T-helper 2 cell (primary cell): ENCODE measurements at regions not wholly inside any gene's neighbourhood (a gene's known extent, or its start where the extent isn't known, plus 50 kb on each side); places are given as distances from the start of the nearest gene placed in this dataset.
"Not testable (repeated sequence)": the region's sequence is repeated elsewhere in the genome, so short reads cannot be mapped to it uniquely, and the experiment has no call there.

Experiments used
- DNase-seq, 5 experiments: peaks; one replicate each; pipeline versions ENCODE4 v3.0.0 to v3.0.0-alpha.2; 2012 to 2022

- DNase-seq: peak in 1 of 5 experiments; percentile 32
These were observed 208.8 kb downstream of the RNF144B start for GRCh38 chr6:18595774-18596530.

- DNase-seq: no peak
These were observed 209.3 kb downstream of the RNF144B start for GRCh38 chr6:18596531-18596835.

GRCh38 chr6:18598551-18599264, 211.6 kb downstream of the RNF144B start:
- DNase-seq: no peak

GRCh38 chr6:18600255-18600654, 213.1 kb downstream of the RNF144B start:
- no peak for DNase-seq

GRCh38 chr6:18601516-18602020, 214.4 kb downstream of the RNF144B start:
- no peak for DNase-seq

- DNase-seq: no peak
These were observed 215.8 kb downstream of the RNF144B start for GRCh38 chr6:18602931-18603330.

- no peak for DNase-seq
These were observed 216.2 kb downstream of the RNF144B start for GRCh38 chr6:18603361-18603760.

- no peak for DNase-seq
These were observed 218.7 kb downstream of the RNF144B start for GRCh38 chr6:18605841-18606240.

GRCh38 chr6:18609715-18610114, 222.6 kb downstream of the RNF144B start:
- DNase-seq: no peak

GRCh38 chr6:18613319-18613925, 226.3 kb downstream of the RNF144B start:
- no peak for DNase-seq

GRCh38 chr6:18629571-18629970, 242.4 kb downstream of the RNF144B start:
- DNase-seq: no peak

GRCh38 chr6:18632670-18633410, 245.7 kb downstream of the RNF144B start:
- no peak for DNase-seq

- DNase-seq: no peak
These were observed 247.8 kb downstream of the RNF144B start for GRCh38 chr6:18634912-18635311.

GRCh38 chr6:18640134-18640533, 253.0 kb downstream of the RNF144B start:
- no peak for DNase-seq

- DNase-seq: no peak
These were observed 253.6 kb downstream of the RNF144B start for GRCh38 chr6:18640754-18641153.

GRCh38 chr6:18654821-18655220, 267.7 kb downstream of the RNF144B start:
- no peak for DNase-seq

GRCh38 chr6:18656506-18656905, 269.4 kb downstream of the RNF144B start:
- no peak for DNase-seq

- DNase-seq: not testable (repeated sequence)
These were observed 272.8 kb downstream of the RNF144B start for GRCh38 chr6:18659994-18660393.

- DNase-seq: no peak
These were observed 275.9 kb downstream of the RNF144B start for GRCh38 chr6:18663011-18663410.

GRCh38 chr6:18664401-18664800, 277.3 kb downstream of the RNF144B start:
- no peak for DNase-seq

- no peak for DNase-seq
These were observed 280.5 kb downstream of the RNF144B start for GRCh38 chr6:18667612-18668011.

- no peak for DNase-seq
These were observed 281.8 kb downstream of the RNF144B start for GRCh38 chr6:18668994-18669393.

GRCh38 chr6:18672852-18673251, 285.7 kb downstream of the RNF144B start:
- DNase-seq: no peak
